GM21515 (cell line): ENCODE measurements at regions not wholly inside any gene's neighbourhood (a gene's known extent, or its start where the extent isn't known, plus 50 kb on each side); places are given as distances from the start of the nearest gene placed in this dataset.
"Not testable (repeated sequence)": the region's sequence is repeated elsewhere in the genome, so short reads cannot be mapped to it uniquely, and the experiment has no call there.

ENCODE experiments used
- ATAC-seq: cut with Tn5 transposase; IDR thresholded peaks from one replicate; pipeline ENCODE4 v1.9.1; 2021; ENCODE audit not compliant: unreplicated experiment

DNA sequence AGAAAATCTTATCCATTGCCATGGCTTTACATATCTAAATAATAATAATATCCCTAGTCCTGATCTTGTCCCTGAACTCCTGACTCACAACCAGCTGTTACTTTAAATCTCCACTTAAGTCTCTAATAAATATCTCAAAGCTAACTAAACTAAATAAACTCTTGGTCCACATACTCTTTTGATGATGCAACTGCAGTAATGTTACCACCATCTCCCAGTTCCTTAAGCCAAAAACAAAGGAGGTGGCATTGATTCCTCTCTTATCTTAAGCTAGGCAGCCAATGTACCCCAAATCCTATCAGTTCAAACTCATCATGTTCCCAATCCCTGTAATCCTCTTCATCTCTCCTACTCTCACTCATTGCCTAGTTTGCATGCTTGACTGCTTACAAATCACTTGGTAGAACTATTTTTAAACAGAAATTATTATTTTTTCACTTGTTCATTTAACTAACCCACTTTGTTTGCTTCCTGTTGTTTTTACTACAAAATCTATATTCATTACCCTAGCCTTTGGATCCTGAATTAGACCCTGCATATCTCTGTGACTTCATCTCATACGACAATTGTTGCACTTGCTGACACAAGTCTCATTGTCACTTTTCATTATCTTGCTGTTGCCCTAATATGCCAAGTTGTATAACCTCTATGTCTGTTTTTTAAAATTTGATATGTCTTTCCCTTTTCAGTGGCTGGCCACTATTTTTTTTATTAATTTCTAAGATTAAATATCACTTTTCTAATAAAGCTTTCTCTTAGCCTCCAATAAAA, 462.2 kb downstream of the ZPLD1 start:
- no peak for ATAC-seq

DNA sequence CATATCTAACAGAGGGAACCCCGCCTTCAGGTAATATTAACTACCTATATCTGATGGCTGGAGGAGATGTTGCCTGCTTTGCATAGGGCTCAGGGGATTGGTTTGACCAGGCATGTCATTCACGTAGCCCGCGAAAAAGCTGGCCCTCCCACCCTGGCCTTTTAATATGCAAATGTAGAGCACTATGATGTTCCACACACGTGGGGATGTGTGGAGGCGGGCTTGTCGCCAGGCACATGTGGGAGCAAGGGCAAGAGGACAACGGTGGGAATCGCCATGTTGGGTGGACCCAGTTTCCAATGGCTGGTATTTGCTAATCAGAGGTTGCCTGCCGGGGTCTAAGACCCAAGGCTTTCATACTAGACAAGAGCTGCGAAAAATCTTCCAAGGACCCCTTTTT, 469.8 kb downstream of the ZPLD1 start:
- no peak for ATAC-seq

DNA sequence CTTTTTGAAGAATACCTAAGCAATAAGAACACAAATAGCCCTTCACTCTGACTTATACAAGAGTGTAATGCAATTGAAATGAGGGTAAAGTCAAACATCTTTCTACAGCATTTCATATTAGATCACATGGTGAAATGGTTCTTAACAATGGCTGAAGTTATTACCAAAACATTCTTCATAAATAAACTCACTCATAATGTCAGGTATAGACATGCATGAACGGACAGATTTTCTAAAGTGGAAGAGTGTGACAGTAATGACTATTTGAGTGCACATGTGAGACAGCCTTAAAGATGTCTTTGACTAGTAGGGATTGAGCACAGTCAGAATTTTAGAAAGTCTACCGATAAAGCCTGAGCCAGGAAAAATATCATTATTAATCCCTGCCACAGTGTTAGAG, 471.0 kb downstream of the ZPLD1 start:
- no peak for ATAC-seq

DNA sequence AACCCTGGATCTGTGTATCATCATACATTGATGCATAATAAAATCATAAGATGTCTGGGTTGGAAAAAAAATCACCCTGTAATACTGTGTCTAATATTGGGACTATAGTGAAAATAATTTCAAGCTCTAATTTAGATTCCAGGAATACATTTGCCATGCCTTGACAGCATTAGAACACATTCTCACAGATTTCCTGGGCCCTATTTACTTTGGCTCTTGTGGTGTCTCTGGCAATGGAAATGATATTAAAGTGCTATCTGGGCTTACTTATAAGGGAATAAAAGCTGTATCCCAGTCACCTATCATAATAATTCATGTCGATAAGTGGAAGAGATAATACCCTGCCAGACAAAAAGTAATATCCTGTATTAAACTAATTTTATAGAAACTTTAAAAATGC, 472.0 kb downstream of the ZPLD1 start:
- no peak for ATAC-seq

DNA sequence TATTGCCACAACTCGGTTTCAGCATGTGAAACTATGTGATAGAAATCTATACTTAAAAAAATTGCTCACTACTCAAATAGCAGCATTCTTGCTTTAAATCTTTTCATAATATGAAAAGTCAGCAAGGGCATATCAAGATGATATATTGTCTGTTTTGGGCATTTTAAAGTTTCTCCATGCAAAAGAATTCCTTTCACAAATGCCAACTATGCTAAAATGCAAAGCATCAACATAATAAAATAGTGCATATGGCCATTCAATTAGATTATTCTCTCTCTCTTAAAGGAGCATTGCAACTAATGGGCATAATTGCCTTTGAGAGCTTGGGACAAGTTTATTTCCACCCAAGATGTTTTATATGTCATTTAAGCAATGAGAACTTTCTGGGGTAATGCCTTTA, 475.1 kb downstream of the ZPLD1 start:
- no peak for ATAC-seq

DNA sequence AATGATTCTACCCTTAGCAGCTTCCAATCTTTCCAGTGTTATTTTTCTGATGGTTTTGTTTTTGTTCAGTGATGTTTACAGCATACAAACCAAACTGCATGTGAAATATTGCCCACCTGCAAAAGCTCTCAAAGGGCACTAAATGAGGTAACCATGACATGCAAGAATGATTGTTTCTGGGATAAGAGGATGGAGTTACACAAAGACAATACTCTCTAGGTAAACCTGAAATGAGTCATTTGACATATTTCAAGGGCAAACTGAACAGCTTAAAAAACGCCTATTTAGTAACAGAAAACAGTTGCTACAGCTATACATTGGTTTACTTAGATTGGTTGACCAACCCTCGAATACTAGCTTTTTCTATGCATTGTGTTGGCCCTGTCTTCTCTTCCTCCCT, 481.7 kb downstream of the ZPLD1 start:
- ATAC-seq = no peak

DNA sequence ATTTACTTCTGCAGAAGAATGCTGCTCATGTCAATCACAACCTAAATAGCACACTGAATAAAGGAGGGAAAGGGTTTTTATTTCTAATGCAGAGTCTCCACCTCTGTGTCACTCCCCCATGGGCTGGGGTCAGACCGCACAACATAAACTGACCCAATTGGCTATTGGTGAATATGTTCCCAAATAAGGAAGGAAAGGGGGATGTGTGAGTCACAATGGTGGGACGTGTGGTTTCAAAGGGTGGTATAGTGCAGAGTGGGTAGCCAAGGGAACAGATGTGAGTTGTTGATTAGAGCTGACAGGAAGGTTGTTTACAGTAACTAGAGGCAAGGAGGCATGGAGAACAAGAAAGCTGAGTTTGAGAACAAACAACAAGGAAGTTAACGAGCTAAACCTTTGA, 491.8 kb downstream of the ZPLD1 start:
- ATAC-seq = no peak

DNA sequence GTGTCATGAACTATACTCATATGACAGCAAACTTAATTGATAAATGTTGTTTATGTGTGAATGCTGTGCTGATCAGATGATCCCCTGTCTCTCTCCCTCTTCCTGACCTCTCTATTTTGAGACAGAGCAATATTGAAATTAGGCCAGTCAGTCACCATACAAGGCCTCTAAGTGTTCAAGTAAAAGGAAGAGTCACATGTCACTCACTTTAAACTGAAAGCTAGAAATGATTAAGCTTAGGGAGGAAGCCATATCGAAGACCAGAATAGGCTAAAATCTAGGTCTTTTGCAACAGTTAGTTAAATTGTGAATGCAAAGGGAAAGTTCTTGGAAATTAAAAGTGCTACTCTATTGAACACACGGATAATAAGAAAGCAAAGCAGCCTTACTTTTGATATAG, 498.6 kb downstream of the ZPLD1 start:
- no peak for ATAC-seq

DNA sequence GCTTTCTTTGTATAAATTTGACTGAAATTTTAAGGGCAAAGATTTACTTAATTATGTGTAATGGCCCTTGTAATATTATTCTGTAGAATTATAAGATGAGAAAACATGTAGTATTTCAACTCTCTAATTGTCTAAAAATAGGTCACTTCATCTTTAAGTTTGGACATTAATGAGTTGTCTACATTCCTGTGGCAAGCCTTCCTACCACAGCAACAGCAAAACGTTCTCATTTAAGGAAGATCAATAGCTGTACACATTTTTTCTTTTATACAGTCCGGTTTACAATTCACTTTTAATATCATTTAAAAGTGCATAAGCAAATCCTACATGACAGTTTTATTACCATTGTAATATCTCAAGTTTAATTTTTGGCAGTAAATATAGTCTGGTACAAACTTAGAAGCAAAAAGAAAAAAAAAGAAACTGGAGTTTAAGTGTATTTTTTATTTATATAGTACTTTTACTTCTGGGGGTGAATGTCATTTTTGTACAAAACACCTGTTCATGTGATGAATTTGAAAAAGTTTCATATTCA, 501.8 kb downstream of the ZPLD1 start:
- ATAC-seq = no peak

DNA sequence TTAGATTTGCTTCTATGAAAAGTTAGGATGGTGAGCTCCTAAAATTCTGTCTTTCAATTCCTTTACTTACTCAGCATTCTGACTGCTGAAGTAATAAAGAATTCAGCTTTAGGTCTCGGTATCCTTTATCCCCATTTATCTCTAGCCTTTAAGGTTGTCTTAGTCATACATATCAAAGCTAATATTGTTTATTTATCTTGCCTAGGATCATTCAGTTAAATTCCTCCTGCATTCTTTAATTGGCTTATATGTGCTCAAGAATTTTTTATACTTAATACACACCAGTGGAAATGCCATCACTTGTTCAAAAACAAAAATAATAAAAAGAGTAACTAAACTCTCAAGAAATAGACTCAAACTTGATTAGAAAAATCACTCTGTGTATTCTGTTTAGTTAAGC, 507.0 kb downstream of the ZPLD1 start:
- no peak for ATAC-seq

DNA sequence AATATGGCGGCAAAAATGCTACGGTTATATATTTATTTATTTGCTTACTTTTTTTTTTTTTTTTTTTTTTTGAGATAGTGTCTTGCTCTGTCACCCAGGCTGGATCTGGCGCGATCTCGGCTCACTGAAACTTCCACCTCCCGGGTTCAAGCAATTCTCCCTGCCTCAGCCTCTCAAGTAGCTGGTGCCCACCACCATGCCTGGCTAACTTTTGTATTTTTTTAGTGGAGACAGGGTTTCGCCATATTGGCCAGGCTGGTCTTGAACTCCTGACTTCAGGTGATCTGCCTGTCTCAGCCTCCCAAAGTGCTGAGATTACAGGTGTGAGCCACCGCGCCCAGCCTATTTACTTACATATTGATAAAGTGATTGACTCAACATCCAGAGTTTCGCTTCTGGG, 511.6 kb downstream of the ZPLD1 start:
- not testable (repeated sequence) for ATAC-seq

DNA sequence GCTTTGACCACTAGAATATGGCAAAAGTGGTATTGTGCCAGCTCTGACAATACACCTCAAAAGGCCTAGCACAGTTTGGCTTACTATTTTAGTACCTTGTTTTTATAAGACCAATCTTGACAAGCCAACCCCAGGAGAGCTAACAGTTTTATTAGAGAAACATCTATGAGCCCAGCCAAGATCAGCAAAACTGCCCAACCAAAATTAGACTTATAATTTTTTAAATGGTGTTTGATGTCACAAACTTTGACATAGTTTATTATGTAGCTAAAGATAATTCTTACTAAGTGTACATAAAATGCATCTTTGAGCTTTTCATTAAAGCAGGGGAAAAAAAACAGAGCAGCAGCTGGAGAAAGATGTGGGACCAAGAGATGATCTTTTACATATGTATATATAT, 537.5 kb downstream of the ZPLD1 start:
- ATAC-seq = no peak

DNA sequence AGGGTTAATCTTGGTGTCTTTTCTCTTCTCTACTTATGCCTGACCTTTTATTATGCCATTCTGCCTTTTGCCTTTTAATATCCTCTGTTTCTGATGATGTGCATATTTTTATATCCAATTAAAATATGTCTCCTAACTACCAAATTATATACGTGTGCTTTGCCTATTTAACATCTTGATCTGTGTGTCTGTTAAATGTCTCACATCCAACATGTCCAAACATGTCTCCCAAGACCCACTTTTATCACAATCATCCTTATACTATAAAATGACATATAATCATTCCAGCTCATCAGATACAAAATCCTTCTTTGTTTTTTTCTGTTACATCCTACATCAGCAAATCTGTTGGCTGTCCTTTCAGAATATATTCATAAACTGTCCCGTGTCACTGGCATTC, 539.5 kb downstream of the ZPLD1 start:
- no peak for ATAC-seq

DNA sequence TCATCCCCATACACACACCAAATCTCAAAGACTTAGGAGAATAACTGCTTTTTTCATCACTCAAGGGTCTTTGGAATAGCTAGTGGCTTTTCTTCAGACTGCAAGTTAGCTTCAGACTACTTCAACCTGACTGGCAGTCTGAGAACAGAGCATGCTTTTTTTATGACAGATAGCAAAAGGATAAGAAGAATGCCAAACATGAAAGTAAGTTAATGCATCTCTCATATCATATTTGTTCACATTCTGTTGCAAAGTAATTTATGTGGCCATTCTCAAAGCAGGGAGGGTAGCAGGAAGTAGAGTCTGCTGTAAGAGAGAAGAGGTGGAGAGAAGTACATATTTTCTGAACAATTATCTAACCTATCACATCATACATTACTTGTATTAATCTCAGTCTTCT, 544.4 kb downstream of the ZPLD1 start:
- no peak for ATAC-seq

DNA sequence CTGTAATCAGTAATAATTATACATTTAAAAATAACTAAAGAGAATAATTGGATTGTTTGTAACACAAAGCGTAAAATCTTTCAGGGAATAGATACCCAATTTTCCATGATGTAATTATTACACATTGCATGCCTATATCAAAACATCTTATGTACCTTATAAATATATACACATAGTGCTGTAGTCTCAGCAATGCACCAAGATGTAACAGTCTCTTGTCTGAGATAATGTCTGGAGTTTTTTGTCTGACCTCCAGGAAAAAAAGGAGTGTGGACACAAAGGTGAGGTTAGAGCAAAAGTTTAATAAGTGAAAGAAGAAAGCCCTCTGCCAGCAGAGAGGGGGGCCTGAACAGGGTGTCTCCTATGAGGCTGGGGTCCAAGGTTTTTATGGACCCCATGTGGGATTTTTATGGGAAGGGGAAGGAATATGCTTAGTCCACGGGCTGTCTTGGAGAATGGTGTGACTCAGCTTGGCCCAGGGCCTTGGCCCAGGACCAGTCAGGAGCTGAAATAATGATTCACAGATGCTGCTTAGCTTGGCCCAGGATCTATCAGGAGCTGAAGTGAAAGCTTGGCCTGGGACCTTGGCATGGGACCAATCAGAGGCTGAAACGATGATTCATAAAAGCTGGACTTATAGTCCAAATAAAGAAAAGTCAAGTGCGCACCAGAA, 545.0 kb downstream of the ZPLD1 start:
- ATAC-seq = no peak

DNA sequence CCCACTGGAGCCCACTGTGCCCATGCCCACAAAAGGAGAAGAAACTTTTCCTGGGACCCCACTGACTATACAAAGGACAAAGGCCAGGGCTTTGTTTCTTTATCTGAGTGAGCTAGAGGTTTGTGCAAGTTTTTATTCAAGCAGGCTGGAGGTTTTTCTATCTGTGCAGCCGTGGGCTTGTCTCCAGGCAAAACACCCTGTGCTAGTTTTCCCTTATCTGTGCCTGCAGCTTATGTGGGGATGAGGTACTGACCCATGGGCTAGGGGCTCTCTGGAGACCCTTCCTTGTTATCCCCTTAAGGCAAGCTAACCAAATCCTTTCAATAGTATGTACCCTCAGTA, 545.5 kb downstream of the ZPLD1 start:
- ATAC-seq = no peak

DNA sequence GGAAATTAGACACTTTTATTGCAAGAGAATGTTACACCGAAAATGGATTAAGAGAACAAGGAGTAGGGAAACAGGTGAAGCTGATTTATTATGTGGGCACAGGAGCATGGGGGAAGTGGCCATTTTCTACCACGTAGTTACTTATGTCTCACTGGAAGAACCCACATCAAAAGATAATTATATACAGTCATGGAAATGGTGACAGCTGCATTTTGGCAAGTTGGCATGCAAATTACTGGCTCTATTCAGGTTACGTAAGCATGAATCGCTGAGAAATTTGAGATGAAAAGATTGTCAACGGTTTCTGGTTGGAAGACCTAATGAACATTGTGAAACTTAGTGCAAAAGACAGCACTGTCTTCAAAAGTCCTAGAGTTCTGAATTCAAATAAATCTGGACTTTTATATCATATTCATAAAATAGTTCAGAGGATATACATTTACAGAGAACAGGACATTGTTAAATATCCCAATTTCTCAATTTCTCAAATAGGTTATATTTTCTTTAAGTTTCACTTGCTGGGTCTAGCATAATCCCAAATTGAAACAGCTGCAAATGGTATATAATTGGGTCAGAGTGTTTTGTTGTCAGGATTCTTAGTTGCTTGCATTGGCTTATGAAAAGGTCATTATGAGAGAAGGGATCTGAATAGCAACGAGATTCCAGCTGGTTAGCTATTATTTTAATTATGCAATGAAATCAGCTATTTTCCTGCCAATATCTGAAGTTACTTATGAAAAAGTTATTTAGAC, 567.8 kb downstream of the ZPLD1 start:
- ATAC-seq = no peak

DNA sequence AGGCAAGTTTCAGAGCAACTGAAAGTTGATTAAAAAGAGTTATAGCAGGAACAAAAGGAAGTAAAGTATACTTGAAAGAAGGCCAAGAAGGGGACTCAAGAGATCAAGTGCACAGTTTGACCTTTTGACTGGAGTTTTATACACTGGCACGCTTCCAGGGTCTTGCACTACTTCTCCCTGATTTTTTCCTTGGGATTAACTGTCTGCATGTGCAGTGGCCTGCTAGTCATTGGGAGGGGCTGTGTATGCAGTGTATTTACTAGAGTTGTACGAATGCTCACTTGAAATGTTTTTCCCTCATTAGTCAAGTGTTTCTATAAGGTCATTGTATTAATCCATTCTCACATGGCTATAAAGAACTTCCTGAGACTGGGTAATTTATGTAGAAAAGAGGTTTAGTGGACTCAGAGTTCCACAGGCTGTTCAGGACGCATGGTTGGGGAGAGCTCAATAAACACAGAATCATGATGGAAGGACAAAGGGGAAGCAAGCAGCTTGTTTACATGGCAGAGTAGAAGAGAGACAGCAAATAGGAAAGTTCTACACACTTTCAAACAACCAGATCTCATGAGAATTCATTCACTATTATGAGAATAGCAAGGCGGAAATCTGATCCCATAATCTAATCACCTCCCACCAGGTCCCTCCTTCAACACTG, 571.8 kb downstream of the ZPLD1 start:
- ATAC-seq = no peak

DNA sequence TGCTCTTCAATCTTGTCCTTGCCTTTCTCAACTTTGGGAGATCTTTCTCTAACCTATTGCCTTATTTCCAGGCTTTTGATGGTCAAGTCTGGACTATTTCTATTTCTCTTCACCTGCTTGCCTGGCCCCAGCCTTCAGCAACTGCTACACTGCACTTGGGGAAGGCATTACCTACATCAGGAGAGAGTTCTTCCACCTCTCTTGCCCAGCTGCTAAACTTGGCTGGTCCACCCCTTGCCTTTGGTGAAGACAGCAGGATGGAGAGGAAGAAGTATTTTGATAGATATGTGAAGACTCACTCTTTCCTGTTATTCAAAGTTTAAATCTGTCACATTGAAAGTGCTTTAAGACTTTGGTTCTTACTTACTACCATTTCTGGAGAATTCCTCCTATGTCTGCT, 574.8 kb downstream of the ZPLD1 start:
- ATAC-seq = no peak

DNA sequence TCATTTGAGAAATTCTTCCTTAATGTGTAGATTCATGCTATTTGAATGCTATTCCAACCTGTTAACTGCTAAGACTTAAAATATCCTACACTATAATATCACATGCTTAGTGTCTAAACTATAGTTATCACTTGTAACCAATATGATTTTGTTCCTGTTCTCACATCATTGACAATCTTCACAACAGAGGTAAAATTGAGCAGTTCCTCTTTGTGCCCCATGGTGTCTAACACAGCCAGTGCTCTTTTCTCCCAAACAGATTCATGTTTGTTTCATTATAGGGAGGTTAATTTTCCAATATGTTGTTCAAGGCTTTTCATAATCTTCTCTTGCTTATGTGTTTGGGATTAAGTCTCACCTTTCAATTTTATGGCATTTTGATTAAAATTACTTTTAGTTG, 591.1 kb downstream of the ZPLD1 start:
- ATAC-seq = no peak

DNA sequence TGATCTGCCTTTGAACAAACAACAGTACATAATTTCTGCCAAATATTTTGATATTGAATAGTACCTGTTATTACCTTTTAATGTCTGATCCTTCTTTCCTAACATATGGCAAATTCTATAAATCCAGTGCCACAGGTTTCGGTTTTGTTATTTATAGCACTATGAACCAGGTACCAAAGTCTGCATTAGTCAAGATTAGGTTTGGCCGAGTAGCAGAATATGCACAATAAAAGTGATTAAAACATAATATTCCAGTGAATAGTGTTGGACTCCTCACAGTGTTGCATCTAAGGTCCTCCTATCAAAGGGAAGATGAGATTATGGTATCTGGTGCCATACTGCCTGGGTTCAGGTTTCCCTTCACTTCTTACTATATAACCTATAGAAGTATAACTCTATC, 599.0 kb downstream of the ZPLD1 start:
- no peak for ATAC-seq

DNA sequence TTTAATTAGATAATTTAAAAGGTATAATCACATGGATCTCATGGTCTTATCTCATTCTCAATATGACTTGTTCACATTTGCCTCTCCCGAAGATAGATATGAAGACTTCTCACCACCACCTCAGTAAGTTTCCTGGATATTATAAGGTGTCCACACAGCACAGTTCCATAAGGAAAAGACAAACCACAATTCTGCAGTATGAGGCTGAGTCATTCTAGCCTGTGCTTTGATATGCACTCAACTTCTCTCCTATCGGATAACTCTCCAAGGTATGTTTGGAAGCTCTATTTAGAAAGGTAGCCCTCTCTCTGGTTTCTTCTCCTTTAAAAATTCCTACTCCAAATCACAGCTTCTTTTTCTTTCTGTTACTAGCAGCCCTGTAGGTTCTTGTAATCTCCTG, 612.8 kb downstream of the ZPLD1 start:
- ATAC-seq = no peak
